ENCODE measurements at regions not wholly inside any gene's neighbourhood (a gene's known extent, or its start where the extent isn't known, plus 50 kb on each side); places are given as distances from the start of the nearest gene placed in this dataset.
"Not testable (repeated sequence)": the region's sequence is repeated elsewhere in the genome, so short reads cannot be mapped to it uniquely, and the experiment has no call there.

- DNase-seq (ENCODE audit: low spot score): no peak
Observed at GRCh38 chr9:124084087-124084486, 72.5 kb downstream of the LHX2 start.

GRCh38 chr9:124087226-124087625, 75.7 kb downstream of the LHX2 start:
- no peak for DNase-seq (ENCODE audit: low spot score)

- no peak for DNase-seq (ENCODE audit: low spot score)
Observed at GRCh38 chr9:124088476-124088837, 76.9 kb downstream of the LHX2 start.

GRCh38 chr9:124089631-124090488, 78.3 kb downstream of the LHX2 start:
- not testable (repeated sequence) for DNase-seq (ENCODE audit: low spot score)

- no peak for DNase-seq (ENCODE audit: low spot score)
Observed at GRCh38 chr9:124098141-124098905, 86.8 kb downstream of the LHX2 start.

GRCh38 chr9:124099860-124100259, 88.3 kb downstream of the LHX2 start:
- no peak for DNase-seq (ENCODE audit: low spot score)

GRCh38 chr9:124101215-124101968, 89.8 kb downstream of the LHX2 start:
- no peak for DNase-seq (ENCODE audit: low spot score)

- DNase-seq (ENCODE audit: low spot score): no peak
Observed at GRCh38 chr9:124101969-124102345, 90.4 kb downstream of the LHX2 start.

GRCh38 chr9:124102363-124102762, 90.8 kb downstream of the LHX2 start:
- DNase-seq (ENCODE audit: low spot score): no peak

GRCh38 chr9:124105266-124105665, 93.7 kb downstream of the LHX2 start:
- DNase-seq (ENCODE audit: low spot score): no peak

GRCh38 chr9:124108216-124108615, 96.6 kb downstream of the LHX2 start:
- no peak for DNase-seq (ENCODE audit: low spot score)

- DNase-seq (ENCODE audit: low spot score): peak; percentile 37
Observed at GRCh38 chr9:124110307-124110915, 98.8 kb downstream of the LHX2 start.

- DNase-seq (ENCODE audit: low spot score): no peak
Observed at GRCh38 chr9:124116683-124117363, 105.3 kb downstream of the LHX2 start.

- no peak for DNase-seq (ENCODE audit: low spot score)
Observed at GRCh38 chr9:124118894-124119293, 107.3 kb downstream of the LHX2 start.

GRCh38 chr9:124120272-124120671, 108.7 kb downstream of the LHX2 start:
- DNase-seq (ENCODE audit: low spot score): no peak

- no peak for DNase-seq (ENCODE audit: low spot score)
Observed at GRCh38 chr9:124121725-124122124, 110.2 kb downstream of the LHX2 start.

- no peak for DNase-seq (ENCODE audit: low spot score)
Observed at GRCh38 chr9:124122321-124122720, 110.8 kb downstream of the LHX2 start.

- DNase-seq (ENCODE audit: low spot score): peak; percentile 12
Observed at GRCh38 chr9:124122813-124123462, 111.4 kb downstream of the LHX2 start.

- not testable (repeated sequence) for DNase-seq (ENCODE audit: low spot score)
Observed at GRCh38 chr9:124123621-124124020, 112.1 kb downstream of the LHX2 start.

- DNase-seq (ENCODE audit: low spot score): no peak
Observed at GRCh38 chr9:124124729-124125650, 113.4 kb downstream of the LHX2 start.
